H1 (cell line): ENCODE measurements at regions not wholly inside any gene's neighbourhood (a gene's known extent, or its start where the extent isn't known, plus 50 kb on each side); places are given as distances from the start of the nearest gene placed in this dataset.

Experiments
- CEBPB ChIP-seq: IDR thresholded peaks from 2 replicates; pipeline ENCODE4 v1.6.1; 2012; ENCODE audit warnings: low read depth, low read length
- TAF7 ChIP-seq: optimal IDR thresholded peaks from 2 replicates; pipeline ENCODE3; 2011; ENCODE audit warnings: low read depth, mild to moderate bottlenecking, inconsistent platforms, low read length, moderate library complexity, borderline replicate concordance
- TBP ChIP-seq: IDR thresholded peaks from 2 replicates; pipeline ENCODE4 v1.6.1; 2011; ENCODE audit warnings: low read depth, low read length, improper control_type of control experiment

DNA sequence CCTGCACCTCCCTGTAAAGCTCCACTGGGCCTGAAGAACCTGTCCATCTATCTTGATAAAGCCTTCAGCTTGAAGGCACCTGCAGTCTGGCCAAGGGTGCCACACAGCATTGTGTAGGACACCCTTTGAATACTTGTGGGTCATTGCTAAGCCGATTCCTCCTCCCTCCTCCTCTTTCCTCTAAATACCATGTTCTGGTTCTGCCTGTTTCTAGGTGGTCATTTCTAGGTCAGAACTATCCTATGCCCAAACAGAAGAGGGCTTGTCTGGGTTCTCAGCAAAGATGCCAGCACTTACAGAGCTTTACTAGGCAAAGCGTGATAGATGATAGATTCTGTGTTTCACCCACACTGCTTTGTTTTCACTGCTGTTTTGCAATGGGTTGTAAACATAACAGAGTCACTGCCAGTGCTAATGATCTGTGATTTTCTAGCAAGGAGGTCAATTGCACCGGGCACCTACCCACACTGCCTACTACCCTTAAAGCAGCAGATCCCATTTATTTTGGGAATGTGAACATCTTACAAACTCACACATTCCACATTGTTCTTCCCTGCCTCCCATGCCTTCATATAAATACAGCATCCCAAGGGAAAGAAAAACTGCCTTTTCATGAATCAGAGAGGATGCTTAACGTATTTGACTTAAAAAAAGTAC is 279.1 kb upstream of the PITRM1 start (continued):
- no peak for TF ChIP-seq CEBPB
- TF ChIP-seq TAF7: no peak
- no peak for TF ChIP-seq TBP
- TF ChIP-seq, all 59 proteins: peak for 0
